Thoracic aorta (tissue), 2 donors: ENCODE measurements at regions not wholly inside any gene's neighbourhood (a gene's known extent, or its start where the extent isn't known, plus 50 kb on each side); places are given as distances from the start of the nearest gene placed in this dataset.

ENCODE experiments used
- ATAC-seq: fragments of 150-250 bp; one replicate; pipeline ENCODE4 v1.8.0; 2017; ENCODE audit warnings: low read depth; ENCODE audit not compliant: insufficient number of reproducible peaks, low FRiP score
- DNase-seq: peaks from one replicate; pipeline ENCODE4 v3.0.0-alpha.2; 2020; ENCODE audit warnings: low spot score
- H3K27ac ChIP-seq, 2 donors: fragments of 200-600 bp; sonication (generic); 1 replicate in 1 of 2; 2 replicates in 1 of 2; pipeline ENCODE4 v1.5.1; 2016; ENCODE audit warnings: mild to moderate bottlenecking in 2 of 2, moderate library complexity in 2 of 2
- H3K27me3 ChIP-seq: fragments of 200-600 bp; sonication (generic); replicated peaks from 2 replicates; pipeline ENCODE4 v1.6.0; 2016; ENCODE audit warnings: mild to moderate bottlenecking; ENCODE audit not compliant: insufficient read depth
- H3K36me3 ChIP-seq: fragments of 200-600 bp; sonication (generic); one replicate; pipeline ENCODE4 v1.5.1; 2016
- H3K4me1 ChIP-seq, 2 donors: fragments of 200-600 bp; sonication (generic); 1 replicate in 1 of 2; 2 replicates in 1 of 2; pipeline versions ENCODE4 v1.5.1 to v1.6.0; 2016; ENCODE audit warnings: low read depth in 2 of 2, mild to moderate bottlenecking in 1 of 2; ENCODE audit not compliant: control insufficient read depth in 1 of 2
- H3K4me3 ChIP-seq: fragments of 200-600 bp; sonication (generic); 2 replicates; pipeline ENCODE4 v1.5.1; 2016; ENCODE audit warnings: mild to moderate bottlenecking
- H3K9me3 ChIP-seq: fragments of 200-600 bp; sonication (generic); 2 replicates; pipeline ENCODE4 v1.5.1; 2016
- TF ChIP-seq, protein P1 (sequence below): fragments of 200-600 bp; sonication (generic); IDR thresholded peaks from one replicate; pipeline ENCODE4 v1.5.1; 2019; ENCODE audit warnings: antibody characterized with exemption

DNA sequence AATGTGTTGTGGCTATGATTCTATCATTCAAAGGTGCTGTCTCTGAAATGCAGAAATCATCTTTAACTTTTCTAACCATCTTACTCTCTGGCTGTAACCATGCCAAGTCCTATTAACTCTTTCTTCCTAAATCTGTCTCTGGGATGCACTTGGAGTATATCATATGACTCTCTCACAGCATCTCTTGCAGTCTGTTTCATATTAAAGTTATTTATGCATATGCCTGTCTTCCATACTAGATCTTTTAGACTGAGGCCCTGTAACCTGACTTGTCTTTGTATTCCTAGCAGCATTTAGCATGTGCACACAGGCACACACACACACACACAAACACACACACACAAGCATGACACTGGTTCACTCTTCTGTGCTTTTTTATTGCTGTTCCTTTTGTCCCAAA lies 320.6 kb downstream of the ETAA1 start:
- TF ChIP-seq, protein P1, sequence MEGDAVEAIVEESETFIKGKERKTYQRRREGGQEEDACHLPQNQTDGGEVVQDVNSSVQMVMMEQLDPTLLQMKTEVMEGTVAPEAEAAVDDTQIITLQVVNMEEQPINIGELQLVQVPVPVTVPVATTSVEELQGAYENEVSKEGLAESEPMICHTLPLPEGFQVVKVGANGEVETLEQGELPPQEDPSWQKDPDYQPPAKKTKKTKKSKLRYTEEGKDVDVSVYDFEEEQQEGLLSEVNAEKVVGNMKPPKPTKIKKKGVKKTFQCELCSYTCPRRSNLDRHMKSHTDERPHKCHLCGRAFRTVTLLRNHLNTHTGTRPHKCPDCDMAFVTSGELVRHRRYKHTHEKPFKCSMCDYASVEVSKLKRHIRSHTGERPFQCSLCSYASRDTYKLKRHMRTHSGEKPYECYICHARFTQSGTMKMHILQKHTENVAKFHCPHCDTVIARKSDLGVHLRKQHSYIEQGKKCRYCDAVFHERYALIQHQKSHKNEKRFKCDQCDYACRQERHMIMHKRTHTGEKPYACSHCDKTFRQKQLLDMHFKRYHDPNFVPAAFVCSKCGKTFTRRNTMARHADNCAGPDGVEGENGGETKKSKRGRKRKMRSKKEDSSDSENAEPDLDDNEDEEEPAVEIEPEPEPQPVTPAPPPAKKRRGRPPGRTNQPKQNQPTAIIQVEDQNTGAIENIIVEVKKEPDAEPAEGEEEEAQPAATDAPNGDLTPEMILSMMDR: no peak
- DNase-seq (no peak), ATAC-seq (no peak)
- Histone ChIP-seq H3K4me3 (no peak overlapping the region), H3K27me3 (no peaks in the 10 kb centered on the region), H3K36me3 (no peaks in the 10 kb centered on the region), H3K27ac (no peak overlapping the region), H3K4me1 (no peaks in the 10 kb centered on the region), H3K9me3 (no peaks in the 10 kb centered on the region)

- ATAC-seq: no peak
- Histone ChIP-seq H3K36me3 (no peaks in the 10 kb centered on the region), H3K4me1 (no peaks in the 10 kb centered on the region), H3K9me3 (no peaks in the 10 kb centered on the region), H3K27ac (no peak overlapping the region), H3K4me3 (no peak overlapping the region), H3K27me3 (no peaks in the 10 kb centered on the region)
- TF ChIP-seq, protein P1: no peak
- no peak for DNase-seq
These were observed 322.2 kb downstream of the ETAA1 start for GRCh38 chr2:67719351-67719750.

DNA sequence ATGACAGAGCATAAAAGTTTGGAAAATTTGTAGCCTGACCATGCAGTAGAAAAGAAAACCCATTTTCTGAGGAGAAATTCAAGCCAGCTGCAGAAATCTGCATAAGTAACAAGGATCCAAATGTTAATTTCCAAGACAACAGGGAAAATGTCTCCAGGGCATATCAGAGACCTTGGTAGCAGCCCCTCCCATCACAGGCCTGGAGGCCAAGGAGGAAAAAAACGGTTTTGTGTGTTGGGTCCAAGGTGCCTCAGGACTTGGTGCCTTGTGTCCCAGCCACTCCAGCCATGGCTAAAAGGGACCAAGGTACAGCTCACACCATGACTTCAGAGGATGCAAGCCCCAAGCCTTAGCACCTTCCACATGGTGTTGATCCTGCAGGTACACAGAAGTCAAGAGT lies 324.4 kb downstream of the ETAA1 start:
- no peak for ATAC-seq
- no peak overlapping the region for H3K27ac ChIP-seq
- H3K4me3 ChIP-seq: no peak overlapping the region
- H3K9me3 ChIP-seq: no peaks in the 10 kb centered on the region
- no peaks in the 10 kb centered on the region for H3K27me3 ChIP-seq
- TF ChIP-seq, protein P1: no peak
- DNase-seq: no peak
- no peaks in the 10 kb centered on the region for H3K36me3 ChIP-seq
- no peaks in the 10 kb centered on the region for H3K4me1 ChIP-seq

DNA sequence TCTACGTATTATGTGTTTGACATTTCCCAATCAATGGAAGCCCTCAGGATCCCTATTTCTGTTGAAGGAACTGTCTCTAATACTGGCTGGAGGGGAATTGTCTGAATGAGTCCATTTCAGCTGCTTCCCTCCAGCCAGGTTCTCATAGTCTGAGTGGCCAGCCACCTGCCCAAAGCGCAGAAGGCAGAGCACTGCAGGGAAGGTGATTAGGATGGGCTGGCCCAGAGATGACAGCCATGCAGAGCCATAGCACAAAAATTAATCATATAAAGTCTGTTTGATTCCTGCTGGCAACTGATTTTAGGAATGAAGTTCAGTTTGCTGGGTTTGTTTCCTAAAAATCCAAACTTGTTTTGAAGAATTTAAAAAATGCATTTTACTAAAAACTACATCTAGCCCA lies 327.1 kb downstream of the ETAA1 start:
- Histone ChIP-seq H3K27me3 (no peaks in the 10 kb centered on the region), H3K4me1 (no peaks in the 10 kb centered on the region), H3K4me3 (no peak overlapping the region), H3K27ac (no peak overlapping the region), H3K36me3 (no peaks in the 10 kb centered on the region), H3K9me3 (no peaks in the 10 kb centered on the region)
- DNase-seq (no peak), ATAC-seq (no peak)
- TF ChIP-seq, protein P1: no peak

- no peak for DNase-seq
- no peak overlapping the region for H3K27ac ChIP-seq
- no peaks in the 10 kb centered on the region for H3K9me3 ChIP-seq
- H3K4me3 ChIP-seq: no peak overlapping the region
- TF ChIP-seq, protein P1: no peak
- H3K36me3 ChIP-seq: no peaks in the 10 kb centered on the region
- H3K4me1 ChIP-seq: no peaks in the 10 kb centered on the region
- H3K27me3 ChIP-seq: no peaks in the 10 kb centered on the region
- ATAC-seq: no peak
These were observed 328.6 kb downstream of the ETAA1 start for GRCh38 chr2:67725731-67726130.
